HG02885 (cell line): ENCODE measurements at regions not wholly inside any gene's neighbourhood (a gene's known extent, or its start where the extent isn't known, plus 50 kb on each side); places are given as distances from the start of the nearest gene placed in this dataset.
"Not testable (repeated sequence)": the region's sequence is repeated elsewhere in the genome, so short reads cannot be mapped to it uniquely, and the experiment has no call there.

Source experiments
- ATAC-seq: cut with Tn5 transposase; IDR thresholded peaks from one replicate; pipeline ENCODE4 v1.9.1; 2021; ENCODE audit warnings: mild to moderate bottlenecking; ENCODE audit not compliant: unreplicated experiment, poor library complexity

GRCh38 chrX:63471004-63471403 lies 119.9 kb upstream of the SPIN4 start:
- no peak for ATAC-seq

GRCh38 chrX:63470506-63470905 lies 119.4 kb upstream of the SPIN4 start:
- no peak for ATAC-seq

DNA sequence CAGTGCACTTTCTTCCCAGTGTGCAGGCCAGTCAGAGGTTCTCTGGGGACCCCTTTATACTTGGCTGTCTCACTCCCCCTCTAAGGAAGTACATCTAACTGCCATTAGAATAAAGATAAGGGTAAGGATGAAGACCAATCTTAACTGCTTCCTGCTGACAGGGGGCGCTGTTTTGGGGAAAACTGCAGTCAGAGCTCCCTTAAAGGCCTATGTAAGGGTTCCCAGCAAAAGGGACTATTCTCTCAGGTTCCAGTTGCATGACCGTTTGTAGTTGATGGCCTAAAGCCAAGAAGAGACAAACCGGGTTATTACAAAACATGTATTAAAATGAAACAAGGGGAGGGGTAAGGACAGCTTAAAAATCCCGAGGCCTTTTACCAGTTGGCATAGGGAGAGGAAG lies 115.6 kb upstream of the SPIN4 start:
- no peak for ATAC-seq

DNA sequence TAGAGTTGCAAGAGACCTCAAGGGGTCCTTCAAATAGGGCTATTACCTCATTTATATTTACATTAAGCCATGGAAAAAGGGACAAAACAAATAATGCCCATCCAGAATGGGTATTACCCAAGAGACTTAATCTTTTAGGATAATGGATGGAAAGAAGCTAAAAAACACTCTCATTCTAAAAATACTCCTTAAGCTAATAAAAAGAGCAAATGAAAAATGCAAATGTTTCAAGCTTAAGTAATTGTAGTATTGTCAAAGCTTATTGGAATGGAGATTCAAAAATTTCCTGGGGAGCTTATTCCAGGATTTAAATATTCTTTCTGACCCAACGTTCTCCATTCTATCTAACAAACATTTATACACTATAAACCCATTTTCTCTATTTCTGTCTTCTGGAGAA lies 107.8 kb upstream of the SPIN4 start:
- ATAC-seq, result no peak

DNA sequence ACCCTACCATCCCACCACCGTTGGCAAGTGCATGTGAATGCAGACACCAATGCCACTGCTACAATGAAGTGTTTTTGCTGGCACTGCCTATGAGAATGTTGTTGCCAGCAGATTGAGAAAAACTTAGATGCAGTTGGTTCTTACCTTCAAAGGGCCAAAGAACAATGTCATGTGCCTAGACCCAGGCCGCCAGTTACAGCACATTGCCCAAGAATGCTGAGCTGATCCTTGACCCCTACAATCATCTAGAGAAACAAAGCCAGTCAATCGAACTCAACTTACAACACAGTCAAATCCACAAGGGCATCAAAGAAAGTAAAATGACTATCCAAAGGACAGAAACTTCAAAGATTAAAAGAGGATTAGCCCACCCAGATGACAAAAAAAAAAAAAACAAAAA lies 102.4 kb upstream of the SPIN4 start:
- no peak for ATAC-seq

GRCh38 chrX:63441717-63442116 lies 90.6 kb upstream of the SPIN4 start:
- no peak for ATAC-seq

DNA sequence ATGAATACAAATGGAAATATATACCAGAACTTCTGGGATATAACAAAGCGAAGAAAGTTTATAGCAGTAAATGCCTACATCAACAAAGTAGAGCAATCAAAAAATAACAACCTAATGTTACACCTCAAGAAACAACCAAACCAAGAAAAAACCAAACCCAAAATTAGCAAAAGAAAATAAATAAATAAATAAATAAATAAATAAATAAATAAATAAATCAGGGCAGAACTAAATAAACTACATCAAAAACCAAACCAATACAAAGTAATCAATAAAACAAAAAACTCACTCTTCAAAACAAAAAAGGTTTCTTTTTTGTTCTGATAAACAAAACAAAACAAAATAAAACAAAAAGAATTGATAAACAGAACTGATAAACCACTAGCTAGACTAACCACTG lies 88.4 kb upstream of the SPIN4 start:
- no peak for ATAC-seq

DNA sequence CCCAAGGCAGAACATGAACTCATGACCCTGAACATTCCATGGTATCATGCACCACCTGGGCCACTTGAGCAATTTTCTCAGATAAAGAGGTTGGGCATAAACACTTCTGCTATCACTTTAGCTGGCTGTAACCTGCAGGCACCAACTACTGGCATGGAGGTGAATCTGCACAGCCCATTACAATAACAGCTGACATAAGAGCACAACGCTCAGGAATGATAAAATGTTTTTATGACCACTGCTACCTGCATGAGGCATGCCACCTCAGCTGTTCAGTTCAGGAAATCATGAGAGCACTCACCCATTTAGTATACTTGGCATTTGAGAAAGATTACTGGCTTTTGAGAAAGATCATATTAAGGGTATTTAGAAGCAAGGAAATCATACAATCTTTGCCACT lies 85.7 kb upstream of the SPIN4 start:
- no peak for ATAC-seq

DNA sequence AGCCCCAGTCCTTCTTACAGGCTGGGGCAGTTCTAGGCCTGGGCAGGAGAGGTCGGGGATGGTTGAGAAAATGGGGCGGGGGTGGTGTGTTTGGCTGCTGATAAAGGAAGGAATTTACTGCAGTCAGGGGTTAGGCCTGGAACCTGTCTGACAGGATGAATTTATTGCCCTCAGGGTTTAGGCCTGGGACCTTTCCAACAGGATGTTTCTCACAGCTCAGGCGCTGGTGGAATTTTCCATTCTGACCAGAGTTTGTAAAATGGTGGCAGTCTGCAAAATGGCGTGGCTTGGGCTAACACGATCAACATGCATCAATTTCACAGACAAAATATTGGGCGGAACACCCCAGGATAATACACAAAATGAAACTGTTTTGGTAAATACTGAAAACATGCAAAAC lies 83.5 kb upstream of the SPIN4 start:
- ATAC-seq, result no peak

DNA sequence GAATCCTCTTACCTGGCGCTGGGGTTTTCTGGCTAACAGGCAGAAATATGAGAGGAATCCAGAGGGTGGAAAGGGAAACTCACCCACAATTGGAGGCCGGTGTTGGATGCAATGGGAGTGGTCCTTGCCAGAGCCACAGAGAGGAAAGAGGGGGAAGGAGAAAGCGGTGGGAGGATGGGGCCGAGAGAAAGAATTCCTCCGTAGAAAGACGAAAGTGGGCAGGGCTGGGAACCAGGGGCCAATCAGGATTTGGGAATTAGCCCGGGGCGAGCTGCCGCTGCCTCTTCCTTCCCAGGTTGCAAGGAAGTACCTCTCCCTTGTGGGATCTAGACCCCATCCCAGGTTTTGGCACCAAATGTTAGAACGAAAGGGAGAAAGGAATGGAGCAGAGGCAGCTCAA lies 83.1 kb upstream of the SPIN4 start:
- ATAC-seq, result no peak

- no peak for ATAC-seq
Measured at GRCh38 chrX:63430026-63430425, 78.9 kb upstream of the SPIN4 start.

DNA sequence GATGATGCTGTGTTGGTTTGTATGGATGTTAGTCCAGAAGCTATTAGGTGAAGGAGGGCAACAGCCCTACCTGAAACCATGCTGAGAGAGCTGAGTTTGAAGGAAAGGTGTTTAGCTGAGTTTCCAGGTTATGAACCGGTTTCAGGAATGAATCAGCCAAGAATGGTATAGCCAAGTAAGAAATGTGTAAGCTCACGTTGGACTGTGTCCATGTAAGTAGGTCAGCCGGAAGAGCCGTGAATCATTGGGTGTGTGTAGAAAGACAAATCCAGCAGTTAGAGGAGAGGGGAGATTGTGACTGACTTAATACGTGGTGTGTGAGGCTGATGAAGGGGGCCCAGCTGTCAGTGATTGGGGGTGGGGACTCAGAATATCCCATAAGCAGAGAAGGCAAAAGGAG lies 77.2 kb upstream of the SPIN4 start:
- no peak for ATAC-seq

DNA sequence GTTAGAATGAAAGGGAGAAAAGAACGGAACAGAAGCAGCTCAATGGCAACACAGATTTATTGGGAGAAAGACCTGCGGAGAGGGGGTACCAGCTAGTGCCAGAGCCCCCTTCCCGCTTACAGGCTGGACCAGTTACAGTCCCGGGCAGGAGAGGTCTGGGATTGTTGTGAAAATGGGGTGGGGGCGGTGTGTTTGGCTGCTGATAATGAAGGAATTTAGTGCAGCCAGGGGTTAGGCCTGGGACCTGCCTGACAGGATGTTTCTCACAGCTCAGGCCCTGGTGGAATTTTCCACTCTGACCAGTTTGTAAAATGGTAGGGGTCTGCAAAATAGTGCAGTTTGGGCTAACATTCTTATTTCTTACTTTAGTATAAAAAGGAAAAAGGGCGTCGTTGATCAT lies 75.4 kb upstream of the SPIN4 start:
- ATAC-seq, result no peak

DNA sequence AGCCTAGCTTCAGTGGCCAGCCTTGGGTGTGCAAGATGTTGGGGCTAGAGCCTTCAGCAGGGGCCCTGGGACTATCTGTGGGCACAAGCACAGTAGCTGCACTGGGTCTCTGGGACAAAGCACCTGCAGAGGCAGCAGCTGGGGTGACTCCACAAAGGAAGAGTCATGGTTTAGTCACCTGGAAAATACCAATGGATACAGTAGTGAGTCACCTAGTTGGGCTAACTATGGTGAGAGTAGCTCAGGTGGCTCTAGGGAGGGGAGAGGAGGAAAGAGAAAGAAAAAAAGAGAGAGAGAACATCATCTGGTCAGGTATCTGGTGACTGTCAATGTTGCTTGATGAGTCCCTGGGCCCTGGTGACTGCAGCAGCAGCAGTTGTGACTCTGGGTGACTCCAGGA lies 72.9 kb upstream of the SPIN4 start:
- no peak for ATAC-seq

GRCh38 chrX:63421411-63421810 lies 70.3 kb upstream of the SPIN4 start:
- no peak for ATAC-seq

DNA sequence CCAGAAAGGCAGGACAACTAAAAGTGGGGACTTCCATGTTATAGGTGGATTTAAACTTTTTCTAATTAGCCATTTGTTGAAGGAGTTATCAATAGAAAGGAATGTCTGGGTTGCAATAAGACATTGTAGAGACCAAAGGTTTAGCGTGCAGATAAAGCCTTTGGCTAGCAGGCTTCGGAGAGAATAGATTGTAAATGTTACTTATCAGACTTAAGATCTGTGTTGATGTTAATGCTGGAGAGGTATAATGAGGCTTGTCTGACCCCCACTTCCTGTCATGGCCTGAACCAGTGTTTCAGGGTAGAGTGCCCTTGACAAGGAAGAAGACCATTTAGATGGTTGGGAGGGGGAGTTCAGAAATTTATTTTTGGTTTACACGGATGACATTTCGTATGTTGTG lies 67.1 kb upstream of the SPIN4 start:
- ATAC-seq, result no peak

GRCh38 chrX:63417649-63418048 lies 66.5 kb upstream of the SPIN4 start:
- no peak for ATAC-seq

GRCh38 chrX:63409934-63410333 lies 58.8 kb upstream of the SPIN4 start:
- not testable (repeated sequence) for ATAC-seq

GRCh38 chrX:63408050-63408449 lies 56.9 kb upstream of the SPIN4 start:
- ATAC-seq, result no peak

DNA sequence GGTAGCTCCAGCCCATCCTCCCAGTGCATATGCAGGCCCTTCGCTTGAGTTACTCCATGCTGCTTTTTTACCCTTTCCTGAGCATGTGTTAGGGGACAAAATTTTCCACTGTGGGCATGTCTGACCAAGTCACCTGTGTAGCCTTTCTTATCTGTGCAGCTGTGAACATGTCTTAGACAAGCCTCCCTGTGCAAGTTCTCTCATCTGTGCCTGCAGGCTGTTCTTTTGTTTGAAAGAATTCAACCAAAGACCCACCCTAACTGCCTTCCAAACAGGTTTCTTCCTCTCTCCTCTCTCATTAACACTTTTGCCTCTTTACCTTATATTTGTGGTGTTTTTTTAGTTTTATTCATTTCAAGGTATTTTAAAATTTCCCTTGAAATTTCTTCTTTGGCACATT lies 53.2 kb upstream of the SPIN4 start:
- no peak for ATAC-seq

DNA sequence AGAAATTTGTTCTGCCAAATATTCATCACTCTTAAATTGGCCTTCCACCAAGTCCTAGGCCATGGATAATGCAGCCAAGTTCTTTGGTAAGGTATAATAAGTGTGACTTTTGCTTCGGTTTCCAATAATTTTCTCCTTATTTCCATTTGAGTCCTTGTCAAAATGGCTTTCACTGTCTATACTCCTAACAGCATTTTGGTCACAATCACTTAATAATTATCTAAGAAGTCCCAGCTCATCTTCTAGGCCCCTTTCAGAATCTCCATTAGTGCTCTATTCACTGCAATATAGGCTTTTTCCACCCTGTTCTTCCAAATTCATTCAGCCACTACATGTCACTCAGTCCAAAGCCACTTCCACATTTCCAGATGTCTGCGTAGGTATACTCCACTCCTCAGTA lies 51.0 kb upstream of the SPIN4 start:
- no peak for ATAC-seq
